SK-N-MC (cell line): ENCODE measurements at regions not wholly inside any gene's neighbourhood (a gene's known extent, or its start where the extent isn't known, plus 50 kb on each side); places are given as distances from the start of the nearest gene placed in this dataset.

Experiments
- EZH2 ChIP-seq: fragments of 200-600 bp; sonication (generic); IDR thresholded peaks from one replicate; pipeline ENCODE4 v1.6.1; 2017; ENCODE audit warnings: antibody characterized with exemption
- POLR2AphosphoS5 ChIP-seq: IDR thresholded peaks from 2 replicates; pipeline ENCODE4 v1.6.1; 2012; ENCODE audit warnings: mild to moderate bottlenecking, low read depth, low read length, borderline replicate concordance

GRCh38 chr2:79259959-79260358, 100.4 kb upstream of the REG3A start:
- TF ChIP-seq EZH2 (no peak), POLR2AphosphoS5 (no peak)
